ENCODE measurements at regions not wholly inside any gene's neighbourhood (a gene's known extent, or its start where the extent isn't known, plus 50 kb on each side); places are given as distances from the start of the nearest gene placed in this dataset.

- CTCF ChIA-PET = no interaction called here
- no peak for DNase-seq (ENCODE audit: low read depth, low spot score)
- TF ChIP-seq CTCF (IDR thresholded peaks at IDR 0.05; ENCODE audit: insufficient read depth, low read length, missing control alignments) = no peak
- H3K4me3 ChIP-seq (ENCODE audit: low read depth, low read length) = no peak overlapping the region
- POLR2A ChIA-PET = no interaction called here
Measured at GRCh38 chr15:69841113-69841828, 256.4 kb downstream of the TLE3 start.

GRCh38 chr15:69842851-69843250 is 254.9 kb downstream of the TLE3 start:
- no peak overlapping the region for H3K4me3 ChIP-seq (ENCODE audit: low read depth, low read length)
- ChIA-PET POLR2A (no interaction called here), CTCF (no interaction called here)
- TF ChIP-seq CTCF (IDR thresholded peaks at IDR 0.05; ENCODE audit: insufficient read depth, low read length, missing control alignments) = no peak
- no peak for DNase-seq (ENCODE audit: low read depth, low spot score)

GRCh38 chr15:69843276-69843899 is 254.3 kb downstream of the TLE3 start:
- CTCF ChIA-PET = no interaction called here
- POLR2A ChIA-PET = no interaction called here
- H3K4me3 ChIP-seq (ENCODE audit: low read depth, low read length) = no peak overlapping the region
- no peak for DNase-seq (ENCODE audit: low read depth, low spot score)
- TF ChIP-seq CTCF (IDR thresholded peaks at IDR 0.05; ENCODE audit: insufficient read depth, low read length, missing control alignments) = no peak

GRCh38 chr15:69843900-69844304 is 253.8 kb downstream of the TLE3 start:
- ChIA-PET CTCF (no interaction called here), POLR2A (no interaction called here)
- DNase-seq (ENCODE audit: low read depth, low spot score) = no peak
- H3K4me3 ChIP-seq (ENCODE audit: low read depth, low read length) = no peak overlapping the region
- TF ChIP-seq CTCF (IDR thresholded peaks at IDR 0.05; ENCODE audit: insufficient read depth, low read length, missing control alignments) = no peak

GRCh38 chr15:69845159-69845558 is 252.6 kb downstream of the TLE3 start:
- ChIA-PET CTCF (no interaction called here), POLR2A (interaction anchor here (0.6 kb wide), 1 partner anchor 15 kb away, joined by 3 read pairs; no protein-coding TSS in a partner anchor)
- no peak for DNase-seq (ENCODE audit: low read depth, low spot score)
- no peak for TF ChIP-seq CTCF (IDR thresholded peaks at IDR 0.05; ENCODE audit: insufficient read depth, low read length, missing control alignments)
- H3K4me3 ChIP-seq (ENCODE audit: low read depth, low read length) = no peak overlapping the region

- no peak for DNase-seq (ENCODE audit: low read depth, low spot score)
- ChIA-PET POLR2A (no interaction called here), CTCF (no interaction called here)
- no peak overlapping the region for H3K4me3 ChIP-seq (ENCODE audit: low read depth, low read length)
- no peak for TF ChIP-seq CTCF (IDR thresholded peaks at IDR 0.05; ENCODE audit: insufficient read depth, low read length, missing control alignments)
Measured at GRCh38 chr15:69847625-69848024, 250.1 kb downstream of the TLE3 start.
